ENCODE measurements at regions not wholly inside any gene's neighbourhood (a gene's known extent, or its start where the extent isn't known, plus 50 kb on each side); places are given as distances from the start of the nearest gene placed in this dataset.
A peak's percentile ranks its signal among the peaks of the same experiment; 100 is the strongest.

GRCh38 chr6:6893701-6894100 is 214.1 kb upstream of the RREB1 start:
- peak in 3 of 4 donors; percentile 26 to 33 (median 29) for ATAC-seq
- peak overlapping the region; percentile 38 for H3K4me3 ChIP-seq
- DNase-seq: peak in 1 of 2 donors; percentile 65
- no peaks in the 10 kb centered on the region for H3K27me3 ChIP-seq (ENCODE audit: insufficient read depth in 3 of 3, low read length in 2 of 3)
- WGBS, 3 donors: 57 to 65% (median 61%) methylated on average over 19 of the region's 19 CpGs
- no peak for TF ChIP-seq CTCF (IDR thresholded peaks at IDR 0.05)
- no peaks in the 10 kb centered on the region for H3K9me3 ChIP-seq
- H3K36me3 ChIP-seq (ENCODE audit: insufficient read depth in 1 of 2, low read depth in 1 of 2): no peaks in the 10 kb centered on the region
- H3K27ac ChIP-seq: peak overlapping the region; percentile 92
- H3K4me1 ChIP-seq: peaks cover 45% of the 10 kb centered on the region
- intact Hi-C loops (cut with DNase I): loop anchor here (2.0 to 5.0 kb wide), 4 partner anchors 34 to 145 kb away; no protein-coding TSS in a partner anchor

- intact Hi-C loops (cut with DNase I): no loop called here
Observed at GRCh38 chr6:6895929-6896328, 211.8 kb upstream of the RREB1 start.

GRCh38 chr6:6897140-6897539 is 210.6 kb upstream of the RREB1 start:
- intact Hi-C loops (cut with DNase I): no loop called here
- ATAC-seq (no peak), DNase-seq (no peak)
- H3K27ac ChIP-seq: no peak overlapping the region
- WGBS, 3 donors: 89 to 92% (median 91%) methylated on average over 3 of the region's 3 CpGs
- TF ChIP-seq CTCF (IDR thresholded peaks at IDR 0.05): no peak
- no peaks in the 10 kb centered on the region for H3K36me3 ChIP-seq (ENCODE audit: insufficient read depth in 1 of 2, low read depth in 1 of 2)
- H3K27me3 ChIP-seq (ENCODE audit: insufficient read depth in 3 of 3, low read length in 2 of 3): no peaks in the 10 kb centered on the region
- H3K9me3 ChIP-seq: no peaks in the 10 kb centered on the region
- H3K4me3 ChIP-seq: no peak overlapping the region
- H3K4me1 ChIP-seq: peaks cover 29% of the 10 kb centered on the region

More at GRCh38 chr6:6895929-6896328, 211.8 kb upstream of the RREB1 start:
- ATAC-seq: no peak
- H3K4me1 ChIP-seq: peaks cover 34% of the 10 kb centered on the region
- no peak overlapping the region for H3K4me3 ChIP-seq
- no peaks in the 10 kb centered on the region for H3K27me3 ChIP-seq (ENCODE audit: insufficient read depth in 3 of 3, low read length in 2 of 3)
- no peaks in the 10 kb centered on the region for H3K36me3 ChIP-seq (ENCODE audit: insufficient read depth in 1 of 2, low read depth in 1 of 2)
- no peak overlapping the region for H3K27ac ChIP-seq
- WGBS, 3 donors: 87 to 96% (median 91%) methylated on average over 3 of the region's 3 CpGs
- no peaks in the 10 kb centered on the region for H3K9me3 ChIP-seq
- DNase-seq: no peak
- TF ChIP-seq CTCF (IDR thresholded peaks at IDR 0.05): no peak

GRCh38 chr6:6900569-6901204 is 207.1 kb upstream of the RREB1 start:
- peak overlapping the region; percentile 87 for H3K27ac ChIP-seq
- no peaks in the 10 kb centered on the region for H3K9me3 ChIP-seq
- intact Hi-C loops (cut with DNase I): loop anchor here in 1 of 2 donors (5.0 kb wide), 2 partner anchors 317 to 342 kb away; no protein-coding TSS in a partner anchor
- no peaks in the 10 kb centered on the region for H3K36me3 ChIP-seq (ENCODE audit: insufficient read depth in 1 of 2, low read depth in 1 of 2)
- DNase-seq (no peak), ATAC-seq (peak; percentile 61 to 93 (median 80))
- 23 to 25% (median 25%) methylated on average over 15 of the region's 15 CpGs for WGBS, 3 donors
- H3K27me3 ChIP-seq (ENCODE audit: insufficient read depth in 3 of 3, low read length in 2 of 3): no peaks in the 10 kb centered on the region
- no peak for TF ChIP-seq CTCF (IDR thresholded peaks at IDR 0.05)
- peaks cover 7% of the 10 kb centered on the region for H3K4me1 ChIP-seq
- peak overlapping the region; percentile 40 for H3K4me3 ChIP-seq
